CD4-positive, alpha-beta memory T cell (primary cell): ENCODE measurements at regions not wholly inside any gene's neighbourhood (a gene's known extent, or its start where the extent isn't known, plus 50 kb on each side); places are given as distances from the start of the nearest gene placed in this dataset.

Source experiments
- CTCF ChIA-PET: fragments of 350-600 bp; sonication (Branson Sonifier 250); formaldehyde crosslinking; loops from one replicate; lab custom pipeline; 2021; ENCODE audit warnings: inconsistent platforms; ENCODE audit not compliant: partially characterized antibody; lab: Charles Lee
- POLR2A ChIA-PET: fragments of 350-600 bp; sonication (Branson Sonifier 250); formaldehyde crosslinking; loops from one replicate; lab custom pipeline; 2021; ENCODE audit not compliant: partially characterized antibody; lab: Charles Lee
- DNase-seq, 5 donors: peaks; one replicate each; pipeline versions ENCODE4 v3.0.0 to v3.0.0-alpha.2; 2020 to 2022; ENCODE audit warnings: mixed read lengths in 1 of 5
- H3K27ac ChIP-seq: one replicate; pipeline ENCODE4 v1.7.0; 2013; ENCODE audit warnings: low read depth, low read length
- H3K27me3 ChIP-seq: 2 replicates; pipeline ENCODE4 v1.7.0; 2013; ENCODE audit warnings: mild to moderate bottlenecking, low read length, moderate library complexity; ENCODE audit not compliant: insufficient read depth
- H3K36me3 ChIP-seq: 2 replicates; pipeline ENCODE4 v1.7.0; 2013; ENCODE audit warnings: mild to moderate bottlenecking, low read length, moderate library complexity; ENCODE audit not compliant: insufficient read depth
- H3K4me1 ChIP-seq: 2 replicates; pipeline ENCODE4 v1.7.0; 2013; ENCODE audit warnings: mild to moderate bottlenecking, low read length, moderate library complexity; ENCODE audit not compliant: insufficient read depth
- H3K4me3 ChIP-seq, 2 donors: one replicate each; pipeline ENCODE4 v1.7.0; 2013; ENCODE audit warnings: low read length in 2 of 2, mild to moderate bottlenecking in 1 of 2
- H3K9me3 ChIP-seq, 2 donors: one replicate each; pipeline ENCODE4 v1.7.0; 2013; ENCODE audit warnings: low read length in 2 of 2, control low read depth in 1 of 2; ENCODE audit not compliant: control insufficient read depth in 1 of 2
- H3K27ac Mint-ChIP-seq, 7 donors: one replicate each; pipeline ENCODE4 v1.8.0; 2020 to 2021; ENCODE audit warnings: mixed read lengths in 7 of 7, mild to moderate bottlenecking in 6 of 7, inconsistent platforms in 3 of 7, moderate library complexity in 3 of 7
- H3K27me3 Mint-ChIP-seq, 2 donors: one replicate each; pipeline ENCODE4 v1.8.0; 2020 to 2021; ENCODE audit warnings: mixed read lengths in 2 of 2
- H3K36me3 Mint-ChIP-seq, 2 donors: one replicate each; pipeline ENCODE4 v1.8.0; 2020 to 2021; ENCODE audit warnings: mixed read lengths in 2 of 2, inconsistent platforms in 1 of 2, mild to moderate bottlenecking in 1 of 2
- H3K4me1 Mint-ChIP-seq, 4 donors: one replicate each; pipeline ENCODE4 v1.8.0; 2020 to 2021; ENCODE audit warnings: mixed read lengths in 4 of 4, mild to moderate bottlenecking in 1 of 4
- H3K4me3 Mint-ChIP-seq, 8 donors: one replicate each; pipeline ENCODE4 v1.8.0; 2020 to 2021; ENCODE audit warnings: mixed read lengths in 8 of 8, mild to moderate bottlenecking in 7 of 8, moderate library complexity in 6 of 8, inconsistent platforms in 3 of 8
- H3K9me3 Mint-ChIP-seq, 8 donors: one replicate each; pipeline ENCODE4 v1.8.0; 2020 to 2021; ENCODE audit warnings: mixed read lengths in 8 of 8, mild to moderate bottlenecking in 5 of 8, inconsistent platforms in 3 of 8, moderate library complexity in 1 of 8
- intact Hi-C: fragments of 100-400 bp; cut with micrococcal nuclease; formaldehyde crosslinking; loops from one replicate; pipeline ENCODE4 v1.15.1; 2023

GRCh38 chr6:45789238-45789637 is 226.4 kb downstream of the CLIC5 start:
- peaks cover 0 to 2% of the 10 kb centered on the region in 2 donors for H3K27me3 Mint-ChIP-seq
- H3K36me3 Mint-ChIP-seq = no peaks in the 10 kb centered on the region
- DNase-seq = no peak
- no peaks in the 10 kb centered on the region for H3K4me1 Mint-ChIP-seq
- Histone ChIP-seq H3K27ac (no peak overlapping the region), H3K36me3 (no peaks in the 10 kb centered on the region), H3K4me1 (no peaks in the 10 kb centered on the region), H3K9me3 (no peaks in the 10 kb centered on the region), H3K4me3 (no peak overlapping the region), H3K27me3 (no peaks in the 10 kb centered on the region)
- no peak overlapping the region for H3K27ac Mint-ChIP-seq
- CTCF ChIA-PET = no interaction called here
- POLR2A ChIA-PET = interaction anchor here (1.1 kb wide), 1 partner anchor 12 kb away, joined by 3 read pairs; no protein-coding TSS in a partner anchor
- no peak overlapping the region for H3K4me3 Mint-ChIP-seq
- intact Hi-C loops = no loop called here
- H3K9me3 Mint-ChIP-seq = no peaks in the 10 kb centered on the region

- Histone ChIP-seq H3K4me3 (no peak overlapping the region), H3K9me3 (no peaks in the 10 kb centered on the region), H3K4me1 (no peaks in the 10 kb centered on the region), H3K27ac (no peak overlapping the region), H3K36me3 (no peaks in the 10 kb centered on the region), H3K27me3 (no peaks in the 10 kb centered on the region)
- Mint-ChIP-seq H3K9me3 (no peaks in the 10 kb centered on the region), H3K27me3 (peaks cover 0 to 2% of the 10 kb centered on the region in 2 donors), H3K4me3 (no peak overlapping the region), H3K36me3 (no peaks in the 10 kb centered on the region), H3K27ac (no peak overlapping the region), H3K4me1 (no peaks in the 10 kb centered on the region)
- no peak for DNase-seq
- POLR2A ChIA-PET = no interaction called here
- CTCF ChIA-PET = no interaction called here
- intact Hi-C loops = no loop called here
Observed at GRCh38 chr6:45787384-45787783, 228.3 kb downstream of the CLIC5 start.

DNA sequence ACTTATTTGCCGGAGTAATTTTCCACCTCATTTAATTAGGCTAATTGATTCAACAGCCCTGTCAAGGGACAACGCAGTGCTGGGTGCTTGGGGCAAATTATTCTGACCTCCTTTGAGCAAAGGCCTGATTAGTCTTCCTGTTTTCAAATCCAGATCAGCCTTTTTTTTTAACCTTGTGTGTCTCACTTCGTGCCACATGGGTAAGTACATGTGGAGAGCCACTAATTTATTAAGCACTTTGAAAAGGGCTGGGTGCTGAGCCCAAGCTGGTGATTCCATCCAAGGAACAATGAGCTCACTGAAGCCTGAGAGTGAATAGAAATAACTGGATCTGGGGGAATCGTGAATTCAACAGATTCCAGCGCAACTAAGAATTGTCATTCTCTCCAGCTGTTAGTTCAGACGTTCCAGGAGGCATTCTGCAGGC is 229.3 kb downstream of the CLIC5 start:
- Mint-ChIP-seq H3K4me1 (no peaks in the 10 kb centered on the region), H3K9me3 (no peaks in the 10 kb centered on the region), H3K27ac (no peak overlapping the region), H3K36me3 (no peaks in the 10 kb centered on the region), H3K4me3 (no peak overlapping the region), H3K27me3 (no peaks in the 10 kb centered on the region)
- no peaks in the 10 kb centered on the region for H3K36me3 ChIP-seq
- H3K9me3 ChIP-seq = no peaks in the 10 kb centered on the region
- ChIA-PET CTCF (no interaction called here), POLR2A (no interaction called here)
- no peak for DNase-seq
- H3K27me3 ChIP-seq = no peaks in the 10 kb centered on the region
- H3K4me3 ChIP-seq = no peak overlapping the region
- no peaks in the 10 kb centered on the region for H3K4me1 ChIP-seq
- intact Hi-C loops = no loop called here
- no peak overlapping the region for H3K27ac ChIP-seq

DNA sequence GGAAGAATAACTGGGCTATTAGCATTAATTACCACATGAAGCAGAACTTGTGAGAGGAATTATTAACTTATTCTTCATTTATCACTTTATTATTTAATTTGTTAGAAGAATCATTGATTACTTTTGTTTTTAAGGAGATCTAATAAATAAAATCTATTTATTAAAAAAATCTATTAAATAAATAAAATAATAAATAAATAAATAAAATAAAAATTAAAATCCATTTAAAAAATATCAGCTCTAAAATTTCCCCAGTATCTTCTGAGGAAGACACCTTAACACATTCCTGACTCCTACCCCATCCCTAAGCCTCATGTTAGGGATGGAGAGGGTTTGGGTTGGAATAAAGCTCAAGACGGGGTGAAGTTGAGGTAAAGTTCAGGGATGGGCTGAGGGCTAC is 231.4 kb downstream of the CLIC5 start:
- H3K4me3 ChIP-seq = no peak overlapping the region
- H3K9me3 Mint-ChIP-seq = no peaks in the 10 kb centered on the region

GRCh38 chr6:45783716-45784115 is 231.9 kb downstream of the CLIC5 start:
- no peak overlapping the region for H3K4me3 ChIP-seq
- DNase-seq = no peak
- Mint-ChIP-seq H3K4me3 (no peak overlapping the region), H3K4me1 (no peaks in the 10 kb centered on the region), H3K27me3 (peaks cover 0 to 3% of the 10 kb centered on the region in 2 donors), H3K36me3 (no peaks in the 10 kb centered on the region), H3K27ac (no peak overlapping the region), H3K9me3 (no peaks in the 10 kb centered on the region)
- H3K27ac ChIP-seq = no peak overlapping the region
- no peaks in the 10 kb centered on the region for H3K9me3 ChIP-seq
- POLR2A ChIA-PET = no interaction called here
- no peaks in the 10 kb centered on the region for H3K4me1 ChIP-seq
- no peaks in the 10 kb centered on the region for H3K27me3 ChIP-seq
- no peaks in the 10 kb centered on the region for H3K36me3 ChIP-seq
- CTCF ChIA-PET = no interaction called here
- intact Hi-C loops = no loop called here

More for the DNA sequence above, 231.4 kb downstream of the CLIC5 start:
- POLR2A ChIA-PET = no interaction called here
- H3K27me3 Mint-ChIP-seq = peaks cover 0 to 3% of the 10 kb centered on the region in 2 donors
- H3K4me1 Mint-ChIP-seq = no peaks in the 10 kb centered on the region
- H3K9me3 ChIP-seq = no peaks in the 10 kb centered on the region
- CTCF ChIA-PET = no interaction called here
- H3K36me3 Mint-ChIP-seq = no peaks in the 10 kb centered on the region
- no peaks in the 10 kb centered on the region for H3K27me3 ChIP-seq
- intact Hi-C loops = no loop called here
- no peak overlapping the region for H3K27ac Mint-ChIP-seq
- no peak overlapping the region for H3K27ac ChIP-seq
- no peak overlapping the region for H3K4me3 Mint-ChIP-seq
- H3K36me3 ChIP-seq = no peaks in the 10 kb centered on the region
- DNase-seq = no peak
- H3K4me1 ChIP-seq = no peaks in the 10 kb centered on the region

- CTCF ChIA-PET = no interaction called here
- peaks cover 0 to 3% of the 10 kb centered on the region in 2 donors for H3K27me3 Mint-ChIP-seq
- H3K9me3 ChIP-seq = no peaks in the 10 kb centered on the region
- H3K27me3 ChIP-seq = no peaks in the 10 kb centered on the region
- intact Hi-C loops = no loop called here
- no peaks in the 10 kb centered on the region for H3K9me3 Mint-ChIP-seq
- DNase-seq = no peak
- no peak overlapping the region for H3K4me3 Mint-ChIP-seq
- no peaks in the 10 kb centered on the region for H3K4me1 ChIP-seq
- H3K27ac Mint-ChIP-seq = no peak overlapping the region
- no peaks in the 10 kb centered on the region for H3K4me1 Mint-ChIP-seq
- no peak overlapping the region for H3K4me3 ChIP-seq
- no peaks in the 10 kb centered on the region for H3K36me3 Mint-ChIP-seq
- no peak overlapping the region for H3K27ac ChIP-seq
- H3K36me3 ChIP-seq = no peaks in the 10 kb centered on the region
- POLR2A ChIA-PET = no interaction called here
Observed at GRCh38 chr6:45781890-45782289, 233.8 kb downstream of the CLIC5 start.

- no peaks in the 10 kb centered on the region for H3K27me3 ChIP-seq
- no peak overlapping the region for H3K27ac ChIP-seq
- H3K9me3 ChIP-seq = no peaks in the 10 kb centered on the region
- Mint-ChIP-seq H3K27me3 (peaks cover 0 to 3% of the 10 kb centered on the region in 2 donors), H3K27ac (no peak overlapping the region), H3K36me3 (no peaks in the 10 kb centered on the region), H3K4me3 (no peak overlapping the region), H3K9me3 (no peaks in the 10 kb centered on the region), H3K4me1 (no peaks in the 10 kb centered on the region)
- CTCF ChIA-PET = no interaction called here
- no peaks in the 10 kb centered on the region for H3K36me3 ChIP-seq
- no peaks in the 10 kb centered on the region for H3K4me1 ChIP-seq
- intact Hi-C loops = no loop called here
- no peak for DNase-seq
- no peak overlapping the region for H3K4me3 ChIP-seq
- POLR2A ChIA-PET = no interaction called here
Observed at GRCh38 chr6:45780523-45780922, 235.1 kb downstream of the CLIC5 start.
